ENCODE measurements at regions not wholly inside any gene's neighbourhood (a gene's known extent, or its start where the extent isn't known, plus 50 kb on each side); places are given as distances from the start of the nearest gene placed in this dataset.
"Not testable (repeated sequence)": the region's sequence is repeated elsewhere in the genome, so short reads cannot be mapped to it uniquely, and the experiment has no call there.

DNA sequence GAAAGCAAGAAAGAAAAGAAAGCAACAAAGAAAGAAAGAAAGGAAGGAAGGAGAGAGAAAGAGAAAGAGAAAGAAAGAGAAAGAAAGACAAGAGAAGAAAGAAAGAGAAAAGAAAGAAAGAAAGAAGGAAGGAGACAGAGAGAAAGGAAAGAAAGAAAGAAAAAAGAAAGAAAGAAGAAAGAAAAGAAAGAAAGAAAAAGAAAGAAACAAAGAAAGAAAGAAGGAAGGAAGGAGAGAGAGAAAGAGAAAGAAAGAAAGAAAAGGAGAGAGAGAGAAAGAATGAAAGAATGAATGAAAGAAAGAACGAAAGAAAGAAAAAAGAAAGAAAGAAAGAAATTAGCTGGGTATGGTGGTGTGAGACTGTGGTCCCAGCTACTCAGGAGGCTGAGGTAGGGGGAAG is 400.1 kb upstream of the MDGA2 start:
- Mint-ChIP-seq H3K4me1 (no peaks in the 10 kb centered on the region), H3K27ac (no peak overlapping the region), H3K36me3 (no peaks in the 10 kb centered on the region), H3K9me3 (no peaks in the 10 kb centered on the region), H3K4me3 (no peak overlapping the region), H3K27me3 (ENCODE audit: low read depth) (no peaks in the 10 kb centered on the region)
- no peak for DNase-seq (ENCODE audit: low spot score in 2 of 2, unreplicated experiment in 2 of 2)
- TF ChIP-seq, protein P1, sequence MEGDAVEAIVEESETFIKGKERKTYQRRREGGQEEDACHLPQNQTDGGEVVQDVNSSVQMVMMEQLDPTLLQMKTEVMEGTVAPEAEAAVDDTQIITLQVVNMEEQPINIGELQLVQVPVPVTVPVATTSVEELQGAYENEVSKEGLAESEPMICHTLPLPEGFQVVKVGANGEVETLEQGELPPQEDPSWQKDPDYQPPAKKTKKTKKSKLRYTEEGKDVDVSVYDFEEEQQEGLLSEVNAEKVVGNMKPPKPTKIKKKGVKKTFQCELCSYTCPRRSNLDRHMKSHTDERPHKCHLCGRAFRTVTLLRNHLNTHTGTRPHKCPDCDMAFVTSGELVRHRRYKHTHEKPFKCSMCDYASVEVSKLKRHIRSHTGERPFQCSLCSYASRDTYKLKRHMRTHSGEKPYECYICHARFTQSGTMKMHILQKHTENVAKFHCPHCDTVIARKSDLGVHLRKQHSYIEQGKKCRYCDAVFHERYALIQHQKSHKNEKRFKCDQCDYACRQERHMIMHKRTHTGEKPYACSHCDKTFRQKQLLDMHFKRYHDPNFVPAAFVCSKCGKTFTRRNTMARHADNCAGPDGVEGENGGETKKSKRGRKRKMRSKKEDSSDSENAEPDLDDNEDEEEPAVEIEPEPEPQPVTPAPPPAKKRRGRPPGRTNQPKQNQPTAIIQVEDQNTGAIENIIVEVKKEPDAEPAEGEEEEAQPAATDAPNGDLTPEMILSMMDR (IDR thresholded peaks at IDR 0.05; ENCODE audit: unreplicated experiment): no peak

DNA sequence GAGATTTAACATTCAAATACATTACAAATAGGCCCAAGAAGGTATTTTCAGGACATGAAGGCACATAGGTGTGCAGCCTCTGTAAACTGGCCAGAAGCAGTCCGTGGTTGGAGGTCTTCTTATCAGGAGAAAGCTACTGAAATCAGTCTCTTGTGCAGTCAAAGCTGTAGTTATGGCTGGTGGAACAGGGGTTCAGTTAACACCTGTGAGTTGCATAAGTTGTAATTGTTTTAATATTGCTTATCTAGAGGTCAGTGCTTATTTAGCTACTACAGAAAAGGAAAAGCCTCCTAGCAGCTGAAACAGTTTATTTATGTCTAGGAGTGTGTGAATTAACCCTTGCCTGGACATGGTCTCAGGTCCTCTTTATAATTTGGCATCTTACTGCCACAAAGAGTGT is 377.6 kb upstream of the MDGA2 start:
- no peaks in the 10 kb centered on the region for H3K4me1 Mint-ChIP-seq
- H3K36me3 Mint-ChIP-seq: no peaks in the 10 kb centered on the region
- no peak overlapping the region for H3K4me3 Mint-ChIP-seq
- no peak for DNase-seq (ENCODE audit: low spot score in 2 of 2, unreplicated experiment in 2 of 2)
- no peak overlapping the region for H3K27ac Mint-ChIP-seq
- TF ChIP-seq, protein P1 (IDR thresholded peaks at IDR 0.05; ENCODE audit: unreplicated experiment): no peak
- H3K9me3 Mint-ChIP-seq: peaks cover 11% of the 10 kb centered on the region
- peaks cover 1% of the 10 kb centered on the region for H3K27me3 Mint-ChIP-seq (ENCODE audit: low read depth)

DNA sequence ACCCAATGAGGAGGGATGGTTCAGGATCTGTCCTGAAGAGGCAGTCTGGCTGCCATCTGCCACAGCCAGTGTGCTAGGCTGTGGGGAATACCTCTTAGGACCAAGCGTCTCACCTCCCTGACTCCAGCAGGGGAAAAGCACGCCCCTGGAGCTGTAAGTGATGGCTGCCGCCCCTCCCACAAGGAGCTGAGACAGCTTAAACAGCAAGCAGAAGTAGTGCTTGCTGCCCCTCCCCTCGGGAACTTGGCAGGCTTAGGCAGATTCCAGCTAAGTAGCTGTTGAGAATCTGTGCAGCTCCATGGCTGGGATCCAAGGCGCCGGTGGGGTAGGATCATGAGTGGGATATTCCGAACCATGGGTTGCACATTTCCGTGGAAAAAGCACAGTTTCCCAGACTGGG is 360.4 kb upstream of the MDGA2 start:
- Mint-ChIP-seq H3K27ac (no peak overlapping the region), H3K27me3 (ENCODE audit: low read depth) (no peaks in the 10 kb centered on the region), H3K36me3 (peaks cover 4% of the 10 kb centered on the region), H3K9me3 (peaks cover 56% of the 10 kb centered on the region), H3K4me1 (no peaks in the 10 kb centered on the region), H3K4me3 (no peak overlapping the region)
- no peak for DNase-seq (ENCODE audit: low spot score in 2 of 2, unreplicated experiment in 2 of 2)
- TF ChIP-seq, protein P1 (IDR thresholded peaks at IDR 0.05; ENCODE audit: unreplicated experiment): no peak

DNA sequence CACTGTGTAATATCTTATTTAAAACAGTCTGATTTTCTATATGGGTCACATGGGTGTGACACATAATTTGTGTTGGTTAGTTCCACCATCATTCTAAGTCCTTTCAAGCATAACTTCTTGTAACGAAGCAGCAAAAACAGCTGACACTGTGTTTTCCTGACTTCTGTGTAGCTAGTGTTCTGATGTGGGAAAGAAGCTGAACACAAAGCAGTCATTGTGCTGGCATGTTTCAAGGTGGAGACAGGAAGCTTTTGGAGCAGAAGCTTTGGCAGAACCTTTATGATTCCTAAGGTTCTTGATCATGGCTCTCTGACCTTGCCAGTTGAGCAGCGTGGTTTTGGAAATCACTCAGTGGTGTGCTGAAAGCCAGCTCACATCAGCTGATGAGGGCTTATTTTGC is 351.7 kb upstream of the MDGA2 start:
- no peak overlapping the region for H3K4me3 Mint-ChIP-seq
- TF ChIP-seq, protein P1 (IDR thresholded peaks at IDR 0.05; ENCODE audit: unreplicated experiment): no peak
- no peaks in the 10 kb centered on the region for H3K36me3 Mint-ChIP-seq
- no peak overlapping the region for H3K27ac Mint-ChIP-seq
- no peak for DNase-seq (ENCODE audit: low spot score in 2 of 2, unreplicated experiment in 2 of 2)
- H3K27me3 Mint-ChIP-seq (ENCODE audit: low read depth): no peaks in the 10 kb centered on the region
- peaks cover 7% of the 10 kb centered on the region for H3K9me3 Mint-ChIP-seq
- H3K4me1 Mint-ChIP-seq: no peaks in the 10 kb centered on the region

DNA sequence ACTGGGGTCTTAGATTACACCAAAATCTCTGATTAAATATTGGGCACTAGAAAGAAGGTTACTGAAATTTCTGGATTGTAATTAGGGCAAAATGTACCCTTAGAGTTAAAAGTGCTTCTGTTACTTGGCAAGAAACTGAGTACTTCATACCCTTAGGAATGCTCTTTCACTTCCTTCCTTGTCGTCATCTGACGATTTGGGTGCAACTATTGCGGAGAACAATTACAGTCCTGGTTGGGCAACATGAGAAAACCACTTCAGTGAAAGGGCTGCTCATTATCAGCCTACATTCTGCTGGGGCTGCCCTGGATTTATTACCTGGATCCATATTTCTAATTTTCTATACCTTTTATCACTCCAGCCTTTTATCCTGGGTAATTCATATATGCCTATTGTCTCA is 348.5 kb upstream of the MDGA2 start:
- Mint-ChIP-seq H3K27ac (no peak overlapping the region), H3K27me3 (ENCODE audit: low read depth) (no peaks in the 10 kb centered on the region), H3K4me3 (no peak overlapping the region), H3K4me1 (no peaks in the 10 kb centered on the region), H3K9me3 (no peaks in the 10 kb centered on the region), H3K36me3 (no peaks in the 10 kb centered on the region)
- DNase-seq (ENCODE audit: low spot score in 2 of 2, unreplicated experiment in 2 of 2): no peak
- TF ChIP-seq, protein P1 (IDR thresholded peaks at IDR 0.05; ENCODE audit: unreplicated experiment): no peak

DNA sequence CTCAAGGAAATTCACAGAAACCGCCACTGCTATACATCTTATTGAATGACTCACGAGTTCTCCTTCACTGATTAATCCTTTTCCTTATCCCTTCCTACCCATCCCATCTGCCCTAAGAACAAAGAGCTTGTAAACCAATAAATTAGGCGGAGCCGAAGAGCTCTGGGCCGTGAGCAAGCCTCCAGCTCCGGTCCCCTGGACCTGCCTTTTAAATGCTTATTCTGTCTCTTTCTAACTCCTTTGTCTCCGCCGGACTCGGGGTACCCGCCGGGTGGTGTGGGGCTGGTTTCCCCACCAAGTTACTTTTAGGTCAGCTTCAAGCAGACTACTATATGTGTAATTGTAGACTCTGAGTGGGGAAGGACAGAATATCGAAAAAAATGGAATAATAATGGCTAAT is 336.1 kb upstream of the MDGA2 start:
- DNase-seq (ENCODE audit: low spot score in 2 of 2, unreplicated experiment in 2 of 2); H3K27ac Mint-ChIP-seq; H3K4me3 Mint-ChIP-seq; H3K4me1 Mint-ChIP-seq; H3K27me3 Mint-ChIP-seq (ENCODE audit: low read depth); H3K9me3 Mint-ChIP-seq; H3K36me3 Mint-ChIP-seq: not testable (repeated sequence)
